ENCODE measurements at regions not wholly inside any gene's neighbourhood (a gene's known extent, or its start where the extent isn't known, plus 50 kb on each side); places are given as distances from the start of the nearest gene placed in this dataset.

DNA sequence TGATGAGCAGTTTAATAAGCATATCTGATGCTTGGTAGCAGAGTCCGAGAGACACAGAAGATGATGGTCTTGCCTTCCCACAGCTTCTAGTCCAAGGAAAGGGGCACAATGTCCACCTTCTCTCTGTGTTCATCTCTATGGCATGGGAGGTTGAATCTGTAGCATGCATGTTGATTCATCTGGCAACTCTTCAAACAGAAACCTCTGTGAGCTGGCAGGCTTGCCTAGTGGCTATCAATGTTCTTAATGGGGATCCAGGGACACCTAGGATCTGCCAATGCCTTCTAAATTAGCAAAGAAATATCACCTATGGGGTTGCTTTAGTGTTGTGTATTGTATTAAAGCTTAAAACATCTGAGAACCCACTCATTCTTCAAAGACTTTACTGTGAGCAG is 170.8 kb downstream of the INO80D start:
- ATAC-seq (ENCODE audit: low read depth) (no peak), DNase-seq (ENCODE audit: low spot score) (no peak)
- Histone ChIP-seq H3K36me3 (ENCODE audit: low read depth) (no peaks in the 10 kb centered on the region), H3K27me3 (ENCODE audit: insufficient read depth, poor library complexity, severe bottlenecking) (no peaks in the 10 kb centered on the region), H3K4me1 (ENCODE audit: insufficient read depth, poor library complexity, severe bottlenecking) (no peaks in the 10 kb centered on the region), H3K4me3 (ENCODE audit: severe bottlenecking) (no peak overlapping the region), H3K27ac (ENCODE audit: poor library complexity, severe bottlenecking) (no peak overlapping the region), H3K9me3 (ENCODE audit: severe bottlenecking) (no peaks in the 10 kb centered on the region)
- TF ChIP-seq, protein P1, sequence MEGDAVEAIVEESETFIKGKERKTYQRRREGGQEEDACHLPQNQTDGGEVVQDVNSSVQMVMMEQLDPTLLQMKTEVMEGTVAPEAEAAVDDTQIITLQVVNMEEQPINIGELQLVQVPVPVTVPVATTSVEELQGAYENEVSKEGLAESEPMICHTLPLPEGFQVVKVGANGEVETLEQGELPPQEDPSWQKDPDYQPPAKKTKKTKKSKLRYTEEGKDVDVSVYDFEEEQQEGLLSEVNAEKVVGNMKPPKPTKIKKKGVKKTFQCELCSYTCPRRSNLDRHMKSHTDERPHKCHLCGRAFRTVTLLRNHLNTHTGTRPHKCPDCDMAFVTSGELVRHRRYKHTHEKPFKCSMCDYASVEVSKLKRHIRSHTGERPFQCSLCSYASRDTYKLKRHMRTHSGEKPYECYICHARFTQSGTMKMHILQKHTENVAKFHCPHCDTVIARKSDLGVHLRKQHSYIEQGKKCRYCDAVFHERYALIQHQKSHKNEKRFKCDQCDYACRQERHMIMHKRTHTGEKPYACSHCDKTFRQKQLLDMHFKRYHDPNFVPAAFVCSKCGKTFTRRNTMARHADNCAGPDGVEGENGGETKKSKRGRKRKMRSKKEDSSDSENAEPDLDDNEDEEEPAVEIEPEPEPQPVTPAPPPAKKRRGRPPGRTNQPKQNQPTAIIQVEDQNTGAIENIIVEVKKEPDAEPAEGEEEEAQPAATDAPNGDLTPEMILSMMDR (IDR thresholded peaks at IDR 0.05; ENCODE audit: poor library complexity, severe bottlenecking): no peak

DNA sequence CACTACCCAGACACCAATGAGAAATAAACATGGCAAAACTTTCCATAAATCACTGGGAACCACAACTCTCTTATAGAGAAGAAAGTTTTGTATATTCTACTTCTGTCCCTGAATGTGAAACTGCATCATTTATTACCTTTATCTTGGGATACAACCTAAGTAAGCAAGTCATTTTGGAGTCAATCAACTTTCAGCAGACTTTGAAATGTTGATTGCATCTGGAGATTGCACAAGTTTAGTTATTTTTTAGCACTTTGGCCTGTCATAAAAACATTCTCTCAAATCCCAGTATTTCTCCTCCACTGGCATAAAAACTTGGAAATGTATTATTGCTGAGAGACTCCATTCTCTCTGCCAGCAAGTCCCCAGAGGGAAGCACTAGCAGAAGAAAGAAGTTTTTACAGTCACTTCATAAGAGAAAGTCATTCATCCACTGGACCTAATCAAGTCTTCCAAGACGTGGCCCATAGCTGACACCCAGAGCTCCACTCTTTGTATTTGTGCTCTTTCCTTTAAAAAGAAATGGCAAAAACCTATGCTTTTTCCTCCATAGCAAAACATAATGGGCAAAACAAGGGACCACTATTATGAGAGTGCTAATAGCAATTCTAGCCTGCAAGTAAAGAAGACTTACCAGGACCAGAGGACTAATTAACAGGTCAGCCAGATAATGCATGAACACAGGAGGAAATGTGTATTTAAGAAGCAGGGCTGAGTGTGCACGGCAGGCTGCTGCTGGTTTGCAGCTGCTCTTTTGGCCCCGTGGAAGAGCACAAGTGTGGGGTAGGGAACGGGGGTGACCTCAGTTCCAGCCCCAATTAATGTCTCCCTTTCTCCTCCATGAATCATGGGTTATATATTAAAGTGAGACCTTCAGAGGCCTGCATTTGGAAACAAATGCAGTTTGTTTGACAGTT is 171.5 kb downstream of the INO80D start:
- DNase-seq (ENCODE audit: low spot score): no peak
- Histone ChIP-seq H3K4me1 (ENCODE audit: insufficient read depth, poor library complexity, severe bottlenecking) (no peaks in the 10 kb centered on the region), H3K27ac (ENCODE audit: poor library complexity, severe bottlenecking) (no peak overlapping the region), H3K9me3 (ENCODE audit: severe bottlenecking) (no peaks in the 10 kb centered on the region), H3K27me3 (ENCODE audit: insufficient read depth, poor library complexity, severe bottlenecking) (no peaks in the 10 kb centered on the region), H3K36me3 (ENCODE audit: low read depth) (no peaks in the 10 kb centered on the region), H3K4me3 (ENCODE audit: severe bottlenecking) (no peak overlapping the region)
- TF ChIP-seq, protein P1 (IDR thresholded peaks at IDR 0.05; ENCODE audit: poor library complexity, severe bottlenecking): no peak
- ATAC-seq (ENCODE audit: low read depth): no peak

DNA sequence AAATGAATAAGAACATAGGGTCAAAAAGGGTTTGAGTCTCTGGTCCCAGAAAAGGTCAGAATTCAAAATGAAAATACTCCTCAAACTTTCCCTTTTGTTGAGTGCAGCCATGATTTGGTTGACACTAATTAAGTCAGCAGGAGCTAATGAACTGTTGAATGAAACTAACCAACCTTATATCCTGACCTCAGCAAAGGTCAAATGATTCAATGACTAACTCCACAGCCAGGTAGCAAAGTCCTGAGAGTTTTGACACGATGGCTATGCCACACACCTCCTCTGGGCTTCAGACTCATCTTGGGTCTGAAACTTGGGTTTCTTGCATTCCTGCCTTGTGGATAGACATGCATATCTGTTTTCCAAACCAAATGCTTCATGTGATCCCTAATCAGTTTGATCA is 172.3 kb downstream of the INO80D start:
- Histone ChIP-seq H3K36me3 (ENCODE audit: low read depth) (no peaks in the 10 kb centered on the region), H3K9me3 (ENCODE audit: severe bottlenecking) (no peaks in the 10 kb centered on the region), H3K4me1 (ENCODE audit: insufficient read depth, poor library complexity, severe bottlenecking) (no peaks in the 10 kb centered on the region), H3K4me3 (ENCODE audit: severe bottlenecking) (no peak overlapping the region), H3K27me3 (ENCODE audit: insufficient read depth, poor library complexity, severe bottlenecking) (no peaks in the 10 kb centered on the region), H3K27ac (ENCODE audit: poor library complexity, severe bottlenecking) (no peak overlapping the region)
- TF ChIP-seq, protein P1 (IDR thresholded peaks at IDR 0.05; ENCODE audit: poor library complexity, severe bottlenecking): no peak
- DNase-seq (ENCODE audit: low spot score): no peak
- ATAC-seq (ENCODE audit: low read depth): no peak

DNA sequence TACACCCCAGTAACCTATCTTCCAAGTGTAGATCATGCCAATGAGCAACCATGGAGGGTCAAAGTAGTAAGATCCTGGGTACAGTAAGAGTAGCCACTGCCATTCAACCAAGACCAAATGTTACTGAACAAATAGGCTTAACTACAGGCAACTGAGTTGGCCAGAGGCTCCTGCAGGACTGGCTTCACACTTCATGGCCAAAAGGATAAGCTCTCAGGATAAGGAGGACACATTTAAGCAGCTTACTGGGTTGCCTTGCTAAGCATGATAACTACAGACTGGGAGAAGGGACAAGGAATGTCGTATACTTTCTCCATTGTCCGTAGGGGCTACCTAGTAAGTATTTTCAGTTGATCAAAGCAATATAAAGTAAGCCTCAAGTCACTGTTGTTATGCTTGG is 174.7 kb downstream of the INO80D start:
- Histone ChIP-seq H3K4me3 (ENCODE audit: severe bottlenecking) (no peak overlapping the region), H3K36me3 (ENCODE audit: low read depth) (no peaks in the 10 kb centered on the region), H3K27me3 (ENCODE audit: insufficient read depth, poor library complexity, severe bottlenecking) (no peaks in the 10 kb centered on the region), H3K9me3 (ENCODE audit: severe bottlenecking) (no peaks in the 10 kb centered on the region), H3K4me1 (ENCODE audit: insufficient read depth, poor library complexity, severe bottlenecking) (no peaks in the 10 kb centered on the region), H3K27ac (ENCODE audit: poor library complexity, severe bottlenecking) (no peak overlapping the region)
- ATAC-seq (ENCODE audit: low read depth) (no peak), DNase-seq (ENCODE audit: low spot score) (no peak)
- TF ChIP-seq, protein P1 (IDR thresholded peaks at IDR 0.05; ENCODE audit: poor library complexity, severe bottlenecking): no peak

DNA sequence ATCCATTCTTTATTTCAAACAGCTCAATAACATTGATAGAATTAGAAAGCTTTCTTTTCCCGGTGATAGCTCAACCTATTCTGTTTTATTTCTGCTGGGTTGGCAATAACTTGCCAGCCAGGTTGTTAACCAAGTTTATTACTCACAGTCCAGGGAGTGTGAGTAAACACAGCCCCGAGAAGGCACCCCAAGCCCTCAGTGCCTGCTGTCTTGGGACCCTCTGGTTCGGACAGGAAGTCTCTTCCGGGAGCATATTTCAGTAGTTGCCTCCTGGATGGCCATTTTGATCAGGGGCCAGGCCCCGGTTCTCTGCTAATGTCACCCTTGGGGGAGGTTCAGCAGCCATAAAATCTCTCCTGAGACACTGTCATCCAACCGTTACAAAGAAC is 176.8 kb downstream of the INO80D start:
- Histone ChIP-seq H3K27ac (ENCODE audit: poor library complexity, severe bottlenecking) (no peak overlapping the region), H3K36me3 (ENCODE audit: low read depth) (no peaks in the 10 kb centered on the region), H3K9me3 (ENCODE audit: severe bottlenecking) (no peaks in the 10 kb centered on the region), H3K27me3 (ENCODE audit: insufficient read depth, poor library complexity, severe bottlenecking) (no peaks in the 10 kb centered on the region), H3K4me3 (ENCODE audit: severe bottlenecking) (no peak overlapping the region), H3K4me1 (ENCODE audit: insufficient read depth, poor library complexity, severe bottlenecking) (no peaks in the 10 kb centered on the region)
- no peak for ATAC-seq (ENCODE audit: low read depth)
- DNase-seq (ENCODE audit: low spot score): no peak
- TF ChIP-seq, protein P1 (IDR thresholded peaks at IDR 0.05; ENCODE audit: poor library complexity, severe bottlenecking): no peak

All from RWPE2 (cell line).